ENCODE measurements at regions not wholly inside any gene's neighbourhood (a gene's known extent, or its start where the extent isn't known, plus 50 kb on each side); places are given as distances from the start of the nearest gene placed in this dataset.

GRCh38 chr10:64463406-64463805, 942.2 kb downstream of the REEP3 start:
- no peak for TF ChIP-seq EZH2phosphoT487 (conservative IDR thresholded peaks at IDR 0.05; ENCODE audit: low read length)
- no peak for TF ChIP-seq CTCF (IDR thresholded peaks at IDR 0.05; ENCODE audit: insufficient read depth, low read length, poor library complexity, severe bottlenecking)
- Histone ChIP-seq H3K9ac (ENCODE audit: low read length) (no peak overlapping the region), H3K9me3 (ENCODE audit: insufficient read depth, low read length) (peaks cover 5% of the 10 kb centered on the region; the same call in 1 of the 2 replicates)

GRCh38 chr10:64465653-64466052, 944.5 kb downstream of the REEP3 start:
- no peaks in the 10 kb centered on the region for H4K20me1 ChIP-seq (ENCODE audit: low read depth, low read length)
- TF ChIP-seq CTCF (IDR thresholded peaks at IDR 0.05; ENCODE audit: insufficient read depth, low read length, poor library complexity, severe bottlenecking), result no peak
- no peak for TF ChIP-seq EZH2phosphoT487 (conservative IDR thresholded peaks at IDR 0.05; ENCODE audit: low read length)
- H3K9me3 ChIP-seq (ENCODE audit: insufficient read depth, low read length), result peaks cover 5% of the 10 kb centered on the region; the same call in 1 of the 2 replicates
- no peak overlapping the region for H3K27ac ChIP-seq (ENCODE audit: low read depth, low read length)
- H3K36me3 ChIP-seq (ENCODE audit: low read length), result no peaks in the 10 kb centered on the region
- H3K79me2 ChIP-seq (ENCODE audit: insufficient read depth, low read length), result no peaks in the 10 kb centered on the region
- H2AFZ ChIP-seq (ENCODE audit: low read depth, low read length, severe bottlenecking), result no peak overlapping the region
- H3K9me2 ChIP-seq (replicated peaks; ENCODE audit: insufficient read depth, low read length), result no peaks in the 10 kb centered on the region
- H3K4me2 ChIP-seq (ENCODE audit: low read depth, low read length, poor library complexity, severe bottlenecking), result no peak overlapping the region
- H3K4me3 ChIP-seq (ENCODE audit: insufficient read depth, low read length, poor library complexity, severe bottlenecking), result no peak overlapping the region
- no peak overlapping the region for H3K9ac ChIP-seq (ENCODE audit: low read length)
- no peaks in the 10 kb centered on the region for H3K27me3 ChIP-seq (ENCODE audit: low read length)
- no peaks in the 10 kb centered on the region for H3F3A ChIP-seq (ENCODE audit: insufficient read depth)

More at GRCh38 chr10:64463406-64463805, 942.2 kb downstream of the REEP3 start:
- H3K36me3 ChIP-seq (ENCODE audit: low read length), result no peaks in the 10 kb centered on the region
- no peaks in the 10 kb centered on the region for H3F3A ChIP-seq (ENCODE audit: insufficient read depth)
- no peaks in the 10 kb centered on the region for H3K27me3 ChIP-seq (ENCODE audit: low read length)
- H3K79me2 ChIP-seq (ENCODE audit: insufficient read depth, low read length), result no peaks in the 10 kb centered on the region
- no peak overlapping the region for H2AFZ ChIP-seq (ENCODE audit: low read depth, low read length, severe bottlenecking)
- H4K20me1 ChIP-seq (ENCODE audit: low read depth, low read length), result no peaks in the 10 kb centered on the region
- H3K9me2 ChIP-seq (replicated peaks; ENCODE audit: insufficient read depth, low read length), result no peaks in the 10 kb centered on the region
- H3K4me2 ChIP-seq (ENCODE audit: low read depth, low read length, poor library complexity, severe bottlenecking), result no peak overlapping the region
- H3K4me3 ChIP-seq (ENCODE audit: insufficient read depth, low read length, poor library complexity, severe bottlenecking), result no peak overlapping the region
- H3K27ac ChIP-seq (ENCODE audit: low read depth, low read length), result no peak overlapping the region

- H3K4me2 ChIP-seq (ENCODE audit: low read depth, low read length, poor library complexity, severe bottlenecking), result no peak overlapping the region
- H3F3A ChIP-seq (ENCODE audit: insufficient read depth), result no peaks in the 10 kb centered on the region
- H3K9me3 ChIP-seq (ENCODE audit: insufficient read depth, low read length), result peaks cover 5% of the 10 kb centered on the region; the same call in 1 of the 2 replicates
- H3K9me2 ChIP-seq (replicated peaks; ENCODE audit: insufficient read depth, low read length), result no peaks in the 10 kb centered on the region
- no peak overlapping the region for H2AFZ ChIP-seq (ENCODE audit: low read depth, low read length, severe bottlenecking)
- no peaks in the 10 kb centered on the region for H4K20me1 ChIP-seq (ENCODE audit: low read depth, low read length)
- H3K27ac ChIP-seq (ENCODE audit: low read depth, low read length), result no peak overlapping the region
- H3K27me3 ChIP-seq (ENCODE audit: low read length), result no peaks in the 10 kb centered on the region
- no peak overlapping the region for H3K4me3 ChIP-seq (ENCODE audit: insufficient read depth, low read length, poor library complexity, severe bottlenecking)
- no peak overlapping the region for H3K9ac ChIP-seq (ENCODE audit: low read length)
- H3K79me2 ChIP-seq (ENCODE audit: insufficient read depth, low read length), result no peaks in the 10 kb centered on the region
- TF ChIP-seq EZH2phosphoT487 (conservative IDR thresholded peaks at IDR 0.05; ENCODE audit: low read length) (no peak), CTCF (IDR thresholded peaks at IDR 0.05; ENCODE audit: insufficient read depth, low read length, poor library complexity, severe bottlenecking) (no peak)
- no peaks in the 10 kb centered on the region for H3K36me3 ChIP-seq (ENCODE audit: low read length)
These were observed 947.0 kb downstream of the REEP3 start for GRCh38 chr10:64468219-64468618.
